ENCODE measurements at regions not wholly inside any gene's neighbourhood (a gene's known extent, or its start where the extent isn't known, plus 50 kb on each side); places are given as distances from the start of the nearest gene placed in this dataset.
A peak's percentile ranks its signal among the peaks of the same experiment; 100 is the strongest.

- Histone ChIP-seq H4K20me1 (ENCODE audit: insufficient read depth, low read length) (no peaks in the 10 kb centered on the region), H3K9me3 (ENCODE audit: low read depth, low read length) (no peaks in the 10 kb centered on the region), H3K36me3 (ENCODE audit: insufficient read depth, low read length) (no peaks in the 10 kb centered on the region), H3K27ac (ENCODE audit: low read depth, low read length) (no peak overlapping the region), H2AFZ (ENCODE audit: low read length) (no peak overlapping the region), H3K79me2 (ENCODE audit: insufficient read depth, low read length) (no peaks in the 10 kb centered on the region), H3K27me3 (ENCODE audit: insufficient read depth, low read length) (no peaks in the 10 kb centered on the region), H3K4me3 (ENCODE audit: insufficient read depth, low read length) (no peak overlapping the region), H3K4me1 (ENCODE audit: insufficient read depth, low read length) (peaks cover 7% of the 10 kb centered on the region), H3K4me2 (ENCODE audit: insufficient read depth, low read length) (no peak overlapping the region)
- no peak for DNase-seq (ENCODE audit: insufficient read length, low spot score, missing footprints)
- TF ChIP-seq CTCF (IDR thresholded peaks at IDR 0.05; ENCODE audit: extremely low read depth, low read depth, low read length): no peak
Measured at GRCh38 chr12:92991134-92991533, 62.0 kb upstream of the EEA1 start.

GRCh38 chr12:92992041-92992440 lies 62.9 kb upstream of the EEA1 start:
- Histone ChIP-seq H3K36me3 (ENCODE audit: insufficient read depth, low read length) (no peaks in the 10 kb centered on the region), H3K9me3 (ENCODE audit: low read depth, low read length) (no peaks in the 10 kb centered on the region), H2AFZ (ENCODE audit: low read length) (no peak overlapping the region), H3K4me2 (ENCODE audit: insufficient read depth, low read length) (no peak overlapping the region), H3K4me3 (ENCODE audit: insufficient read depth, low read length) (no peak overlapping the region), H3K79me2 (ENCODE audit: insufficient read depth, low read length) (no peaks in the 10 kb centered on the region), H3K27me3 (ENCODE audit: insufficient read depth, low read length) (no peaks in the 10 kb centered on the region), H3K4me1 (ENCODE audit: insufficient read depth, low read length) (peaks cover 7% of the 10 kb centered on the region), H4K20me1 (ENCODE audit: insufficient read depth, low read length) (no peaks in the 10 kb centered on the region), H3K27ac (ENCODE audit: low read depth, low read length) (no peak overlapping the region)
- no peak for TF ChIP-seq CTCF (IDR thresholded peaks at IDR 0.05; ENCODE audit: extremely low read depth, low read depth, low read length)
- no peak for DNase-seq (ENCODE audit: insufficient read length, low spot score, missing footprints)

- H3K36me3 ChIP-seq (ENCODE audit: insufficient read depth, low read length): no peaks in the 10 kb centered on the region
- no peaks in the 10 kb centered on the region for H3K27me3 ChIP-seq (ENCODE audit: insufficient read depth, low read length)
- no peak for TF ChIP-seq CTCF (IDR thresholded peaks at IDR 0.05; ENCODE audit: extremely low read depth, low read depth, low read length)
- H3K4me3 ChIP-seq (ENCODE audit: insufficient read depth, low read length): no peak overlapping the region
- H2AFZ ChIP-seq (ENCODE audit: low read length): no peak overlapping the region
- H3K4me2 ChIP-seq (ENCODE audit: insufficient read depth, low read length): no peak overlapping the region
- no peaks in the 10 kb centered on the region for H3K79me2 ChIP-seq (ENCODE audit: insufficient read depth, low read length)
- no peaks in the 10 kb centered on the region for H3K4me1 ChIP-seq (ENCODE audit: insufficient read depth, low read length)
- H3K9me3 ChIP-seq (ENCODE audit: low read depth, low read length): no peaks in the 10 kb centered on the region
- no peak overlapping the region for H3K27ac ChIP-seq (ENCODE audit: low read depth, low read length)
- no peaks in the 10 kb centered on the region for H4K20me1 ChIP-seq (ENCODE audit: insufficient read depth, low read length)
- DNase-seq (ENCODE audit: insufficient read length, low spot score, missing footprints): no peak
Measured at GRCh38 chr12:92993259-92993658, 64.2 kb upstream of the EEA1 start.

- Histone ChIP-seq H3K4me3 (ENCODE audit: insufficient read depth, low read length) (no peak overlapping the region), H4K20me1 (ENCODE audit: insufficient read depth, low read length) (no peaks in the 10 kb centered on the region), H3K4me1 (ENCODE audit: insufficient read depth, low read length) (no peaks in the 10 kb centered on the region), H3K36me3 (ENCODE audit: insufficient read depth, low read length) (no peaks in the 10 kb centered on the region), H3K79me2 (ENCODE audit: insufficient read depth, low read length) (no peaks in the 10 kb centered on the region), H3K27me3 (ENCODE audit: insufficient read depth, low read length) (no peaks in the 10 kb centered on the region), H3K27ac (ENCODE audit: low read depth, low read length) (no peak overlapping the region), H3K9me3 (ENCODE audit: low read depth, low read length) (no peaks in the 10 kb centered on the region), H2AFZ (ENCODE audit: low read length) (peak overlapping the region; percentile 89), H3K4me2 (ENCODE audit: insufficient read depth, low read length) (no peak overlapping the region)
- no peak for DNase-seq (ENCODE audit: insufficient read length, low spot score, missing footprints)
- no peak for TF ChIP-seq CTCF (IDR thresholded peaks at IDR 0.05; ENCODE audit: extremely low read depth, low read depth, low read length)
Measured at GRCh38 chr12:92995258-92995903, 66.3 kb upstream of the EEA1 start.

Data from osteoblast (primary cell).